Frontal cortex (tissue), 3 donors: ENCODE measurements at regions not wholly inside any gene's neighbourhood (a gene's known extent, or its start where the extent isn't known, plus 50 kb on each side); places are given as distances from the start of the nearest gene placed in this dataset.

Experiments used
- DNase-seq, 2 donors: peaks; one replicate each; pipeline ENCODE4 v3.0.0; 2012; ENCODE audit warnings: low spot score in 2 of 2
- FAIRE-seq: peaks from 2 replicates; lab custom pipeline; 2012; peaks lifted over from hg19 to GRCh38; lab: Jason Lieb, UNC
- donor health status: control.
- donor health status: control.
- donor health status: control.

GRCh38 chr15:62430056-62430455, 265.0 kb upstream of the C2CD4B start:
- DNase-seq (no peak), FAIRE-seq (no peak)

DNA sequence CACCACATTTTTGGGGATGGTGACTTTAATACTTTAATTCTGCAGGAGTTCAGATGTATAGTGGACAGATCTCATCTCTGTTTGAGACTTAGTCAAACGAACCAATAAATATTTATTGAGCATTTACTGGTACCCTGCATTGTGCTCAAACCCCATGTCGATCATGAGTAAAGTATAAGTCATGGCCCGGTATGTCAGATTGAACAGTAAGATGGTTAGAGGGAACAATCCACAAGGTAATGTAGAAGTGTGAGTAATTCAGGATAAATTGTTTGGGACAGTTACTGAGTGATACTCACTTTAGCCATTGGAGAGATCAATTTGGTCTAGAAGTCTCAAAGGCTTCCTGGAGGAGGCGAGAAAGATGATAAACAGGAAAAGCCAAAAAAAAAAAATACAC, 265.5 kb upstream of the C2CD4B start:
- DNase-seq (no peak), FAIRE-seq (no peak)

DNA sequence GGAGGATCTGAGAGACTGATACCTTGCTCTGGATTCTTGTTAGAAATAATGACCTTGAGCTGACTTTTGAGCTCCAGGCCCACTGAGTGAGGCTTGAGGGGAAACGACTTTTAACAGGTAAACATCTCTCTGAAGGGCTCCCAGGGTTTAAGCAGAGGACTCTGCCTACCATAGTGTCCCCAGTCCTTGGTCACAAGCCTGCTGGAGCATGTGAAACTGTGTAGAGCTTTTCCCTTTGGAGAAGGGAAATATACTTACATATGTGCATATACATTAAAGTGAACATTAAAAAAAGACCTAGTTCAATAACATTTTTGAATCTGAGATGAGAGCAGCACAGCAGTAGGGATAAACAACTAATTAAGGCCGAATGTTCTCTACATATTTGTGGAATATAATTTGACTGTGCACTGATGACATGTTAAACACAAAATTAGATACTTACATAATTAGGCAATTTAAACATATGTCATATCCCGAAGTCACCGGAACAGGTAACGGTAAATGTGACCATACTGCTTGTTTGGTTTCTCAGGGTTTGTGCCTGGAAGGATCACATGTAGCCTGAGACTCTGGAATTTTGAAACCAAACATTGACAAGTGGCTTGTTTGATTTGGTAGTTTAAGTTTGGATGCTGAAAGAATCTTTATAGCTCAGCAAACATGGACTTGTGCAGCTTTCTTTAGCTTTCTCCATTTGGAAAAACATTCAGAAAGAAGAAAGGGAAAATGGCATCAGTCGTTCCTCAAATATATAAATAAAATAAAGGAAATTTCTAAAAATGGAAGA, 266.1 kb upstream of the C2CD4B start:
- DNase-seq (no peak), FAIRE-seq (no peak)

DNA sequence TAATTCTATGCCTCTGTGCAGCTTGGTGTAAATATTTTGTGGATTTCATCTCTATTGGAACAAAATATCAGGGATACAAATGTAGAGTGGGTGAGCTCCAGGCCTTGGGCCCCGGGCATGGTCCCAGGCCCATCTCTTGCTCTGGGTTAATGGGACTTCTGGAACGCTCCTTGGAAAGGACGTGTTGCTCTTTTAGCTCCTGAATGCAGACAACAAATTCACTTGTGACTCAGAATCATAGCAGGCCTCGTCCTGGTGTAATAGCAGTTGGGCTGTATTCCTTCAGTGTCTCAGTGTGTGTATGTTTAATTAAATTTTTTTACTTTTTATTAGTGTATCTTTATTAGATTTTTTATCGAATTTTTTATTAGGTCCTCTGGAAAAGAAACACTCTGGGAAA, 266.7 kb upstream of the C2CD4B start:
- no peak for DNase-seq
- no peak for FAIRE-seq

DNA sequence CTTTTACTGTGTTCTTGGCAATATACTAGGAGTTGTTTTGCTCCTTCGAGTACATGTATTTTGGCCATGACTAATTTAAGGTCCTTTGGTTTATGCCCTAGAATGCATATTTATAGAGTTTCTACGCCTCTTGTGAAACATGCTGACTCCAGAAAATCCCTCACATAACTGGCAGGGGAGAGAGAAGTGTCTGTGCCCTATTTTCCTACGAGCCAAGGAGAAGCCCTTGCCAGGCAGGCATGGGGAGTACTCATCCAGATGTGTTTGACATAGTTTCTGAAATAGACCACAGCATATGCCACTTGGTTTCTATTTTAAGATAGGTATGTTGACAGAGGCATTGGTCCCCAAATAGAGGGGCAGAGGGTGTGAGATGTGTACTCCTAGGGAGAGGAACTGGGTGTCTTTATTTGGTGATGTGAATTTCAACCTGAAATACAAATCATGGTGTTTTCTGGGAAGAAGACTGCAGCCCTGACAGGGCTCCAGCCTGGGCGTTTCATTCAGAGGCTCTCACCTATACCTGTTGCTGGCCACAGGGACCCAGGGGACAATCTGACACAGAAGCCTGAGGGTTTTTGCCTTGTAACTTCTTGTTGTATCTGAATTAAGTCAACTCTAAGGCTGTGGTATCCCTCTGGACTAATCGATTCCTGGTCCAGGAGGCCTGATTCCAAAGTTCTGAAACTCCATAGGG, 267.8 kb upstream of the C2CD4B start:
- FAIRE-seq (no peak), DNase-seq (no peak)

- no peak for FAIRE-seq
- no peak for DNase-seq
Measured at GRCh38 chr15:62436235-62436634, 271.1 kb upstream of the C2CD4B start.

GRCh38 chr15:62437753-62438152, 272.7 kb upstream of the C2CD4B start:
- no peak for DNase-seq
- no peak for FAIRE-seq

DNA sequence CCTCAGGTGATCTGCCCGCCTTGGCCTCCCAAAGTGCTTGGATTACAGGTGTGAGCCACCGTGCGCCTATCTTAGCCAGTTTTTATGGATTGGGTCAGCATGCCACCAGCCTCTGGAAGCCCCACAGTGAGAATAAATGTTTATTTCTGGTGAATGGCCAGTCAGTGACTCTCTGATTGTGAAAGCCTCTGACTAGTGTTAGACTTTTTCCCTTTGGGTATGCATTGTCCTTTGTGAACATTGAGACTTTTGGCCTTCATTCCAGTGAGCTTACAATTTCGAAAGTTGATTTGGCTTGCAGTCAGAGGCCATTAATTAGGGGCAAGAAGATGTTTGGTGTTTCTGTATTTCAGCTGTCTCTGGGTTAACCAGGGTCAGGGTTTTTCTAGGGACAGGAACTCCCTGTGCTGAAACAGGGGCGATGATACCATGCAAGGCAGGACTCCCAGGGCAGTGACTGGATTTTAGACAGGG, 274.5 kb upstream of the C2CD4B start:
- DNase-seq (no peak), FAIRE-seq (no peak)

GRCh38 chr15:62440362-62441105, 275.4 kb upstream of the C2CD4B start:
- FAIRE-seq (no peak), DNase-seq (no peak)

DNA sequence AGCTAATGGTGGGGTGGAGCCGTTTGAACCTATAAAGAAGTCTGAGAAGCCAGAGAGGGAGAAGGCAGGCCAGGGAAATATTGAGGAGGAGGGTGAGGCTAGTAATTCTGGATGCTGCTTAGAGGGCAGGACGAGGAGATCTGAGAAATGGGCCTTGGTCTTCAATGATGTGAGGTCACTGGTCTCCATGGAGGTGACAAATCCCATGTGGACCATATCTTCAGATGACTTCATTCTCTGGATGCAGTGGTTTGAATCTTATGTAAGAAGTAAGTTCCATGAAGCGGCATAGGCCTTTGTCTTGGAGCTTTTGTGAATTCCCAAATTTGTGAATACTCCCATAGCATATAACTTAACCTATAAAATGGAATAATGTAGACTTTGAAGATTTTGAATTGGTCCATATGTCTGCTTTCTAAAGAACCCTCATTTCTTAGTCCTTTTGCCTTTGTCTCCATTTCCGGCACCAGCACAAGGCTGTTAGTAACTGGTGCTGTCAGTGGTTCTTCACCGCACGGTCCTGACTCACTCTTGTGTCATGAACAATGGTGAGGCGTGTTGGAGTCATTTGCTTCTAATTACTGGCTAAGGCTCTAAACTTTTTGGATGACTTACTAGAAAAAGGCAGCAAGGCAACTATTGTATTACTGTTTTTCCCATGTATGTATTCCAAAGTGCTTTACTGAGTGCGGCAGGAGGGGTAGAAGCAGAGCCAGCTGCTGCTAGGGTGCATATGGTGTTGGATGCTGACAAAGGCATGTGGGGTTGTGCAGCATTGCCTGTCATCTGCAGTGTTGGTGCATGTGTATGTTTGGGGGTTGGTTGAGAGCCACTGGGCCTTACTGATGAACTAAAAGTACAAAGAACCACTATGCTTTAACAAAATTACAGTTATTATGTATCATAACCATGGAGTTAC, 279.3 kb upstream of the C2CD4B start:
- FAIRE-seq (no peak), DNase-seq (no peak)

DNA sequence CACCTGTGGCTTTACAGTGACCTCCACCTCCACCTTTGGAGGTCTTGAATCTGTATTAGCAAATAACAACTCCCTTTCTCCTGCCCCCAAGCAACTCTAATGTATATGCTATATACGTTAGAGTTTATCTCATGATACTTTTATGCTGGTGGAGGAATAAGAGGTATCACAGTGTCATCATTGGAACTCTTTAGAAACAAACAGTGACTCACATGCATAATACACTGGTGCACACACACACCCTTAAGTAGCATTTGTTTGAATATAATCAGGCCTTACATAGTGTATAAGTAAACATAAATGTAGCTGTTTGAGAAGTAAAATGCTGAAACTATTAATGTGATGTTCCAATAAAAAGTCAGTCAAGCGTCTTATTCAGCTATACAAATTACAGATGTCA, 280.2 kb upstream of the C2CD4B start:
- DNase-seq (no peak), FAIRE-seq (no peak)

- FAIRE-seq (no peak), DNase-seq (no peak)
Measured at GRCh38 chr15:62446984-62447383, 281.9 kb upstream of the C2CD4B start.

DNA sequence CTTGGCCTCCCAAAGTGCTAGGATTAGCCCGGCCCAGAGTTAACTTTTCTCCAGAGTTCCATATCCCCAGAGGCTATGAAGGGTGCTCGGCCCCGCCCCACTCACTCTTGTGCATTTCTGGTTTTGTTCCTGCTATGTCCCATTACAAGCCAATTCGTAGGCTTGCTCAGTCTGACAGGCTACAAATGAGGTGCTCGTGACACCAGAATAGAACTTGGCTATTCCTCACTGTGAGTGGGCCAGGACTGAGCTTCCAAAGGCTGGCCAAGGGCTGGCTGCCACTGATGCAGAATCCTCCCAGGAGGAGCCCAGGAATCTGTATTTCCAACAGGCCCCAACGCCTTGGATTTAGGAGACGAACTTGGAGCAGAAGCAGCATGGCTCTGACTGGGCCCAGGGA, 282.7 kb upstream of the C2CD4B start:
- DNase-seq (no peak), FAIRE-seq (no peak)

DNA sequence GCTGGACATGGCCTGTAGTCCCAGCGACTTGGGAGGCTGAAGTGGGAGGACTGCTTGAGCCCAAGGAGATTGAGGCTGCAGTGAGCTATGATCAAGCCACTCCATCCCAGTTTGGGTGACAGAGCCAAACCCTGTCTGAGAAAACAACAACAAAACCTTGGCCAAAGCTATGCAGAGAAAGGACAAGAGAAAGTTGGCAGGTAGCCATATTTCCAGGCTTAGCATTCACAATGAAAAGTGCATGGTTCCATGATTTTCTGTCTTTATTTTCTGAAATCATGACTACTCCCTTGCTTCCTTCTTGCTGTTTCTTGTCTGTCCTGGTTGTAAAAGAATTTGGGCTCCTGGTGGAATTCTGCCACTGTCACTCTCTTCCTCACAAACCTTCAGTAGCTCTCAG, 284.6 kb upstream of the C2CD4B start:
- DNase-seq: no peak
- no peak for FAIRE-seq

GRCh38 chr15:62450061-62450460, 285.0 kb upstream of the C2CD4B start:
- FAIRE-seq (no peak), DNase-seq (no peak)

DNA sequence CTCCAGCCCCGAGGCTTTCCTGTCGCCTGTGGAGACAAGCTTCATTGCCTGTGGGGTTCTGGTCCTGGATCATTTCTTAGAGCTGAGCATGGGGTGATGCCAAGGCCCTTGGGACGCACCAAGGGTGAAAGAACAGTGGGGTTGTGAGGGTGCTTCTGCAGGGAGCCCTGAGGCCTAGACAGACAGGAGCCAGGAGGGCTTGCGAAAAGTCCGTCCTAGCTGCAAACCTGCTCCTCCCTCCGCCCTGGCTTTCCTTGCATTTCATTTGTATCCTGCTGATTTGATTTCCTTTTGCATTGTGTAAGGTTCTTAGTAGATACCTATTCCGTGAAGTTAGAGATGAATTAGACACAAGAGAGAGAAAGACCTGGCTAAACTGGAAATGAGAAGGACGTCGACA, 286.9 kb upstream of the C2CD4B start:
- FAIRE-seq (no peak), DNase-seq (no peak)

GRCh38 chr15:62452667-62453066, 287.6 kb upstream of the C2CD4B start:
- DNase-seq: no peak

GRCh38 chr15:62453375-62453774, 288.3 kb upstream of the C2CD4B start:
- no peak for DNase-seq
- FAIRE-seq: no peak

More at GRCh38 chr15:62452667-62453066, 287.6 kb upstream of the C2CD4B start:
- no peak for FAIRE-seq

DNA sequence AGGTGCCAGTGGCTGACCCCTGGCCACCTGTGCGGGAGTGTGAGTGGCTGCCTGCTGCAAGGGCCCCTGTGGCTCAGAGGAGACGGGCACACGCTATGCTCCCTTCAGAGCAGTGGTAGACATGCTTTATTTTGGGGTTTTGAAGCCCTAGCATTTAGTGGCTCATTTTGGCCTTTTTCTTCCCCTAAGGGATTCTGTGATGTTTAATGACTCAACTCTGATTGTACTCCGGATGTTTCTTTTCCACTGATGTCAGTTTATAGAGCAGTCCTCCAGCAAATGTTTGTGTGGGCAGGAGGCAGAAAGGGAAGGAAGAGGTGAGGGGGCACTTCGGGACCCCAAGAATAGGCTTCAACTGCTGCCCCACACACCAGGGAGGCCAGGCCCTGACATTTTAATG, 288.9 kb upstream of the C2CD4B start:
- DNase-seq (no peak), FAIRE-seq (no peak)
